ENCODE measurements at regions not wholly inside any gene's neighbourhood (a gene's known extent, or its start where the extent isn't known, plus 50 kb on each side); places are given as distances from the start of the nearest gene placed in this dataset.

GRCh38 chr3:94529816-94530215, 467.0 kb downstream of the NSUN3 start:
- TF ChIP-seq, protein P1, sequence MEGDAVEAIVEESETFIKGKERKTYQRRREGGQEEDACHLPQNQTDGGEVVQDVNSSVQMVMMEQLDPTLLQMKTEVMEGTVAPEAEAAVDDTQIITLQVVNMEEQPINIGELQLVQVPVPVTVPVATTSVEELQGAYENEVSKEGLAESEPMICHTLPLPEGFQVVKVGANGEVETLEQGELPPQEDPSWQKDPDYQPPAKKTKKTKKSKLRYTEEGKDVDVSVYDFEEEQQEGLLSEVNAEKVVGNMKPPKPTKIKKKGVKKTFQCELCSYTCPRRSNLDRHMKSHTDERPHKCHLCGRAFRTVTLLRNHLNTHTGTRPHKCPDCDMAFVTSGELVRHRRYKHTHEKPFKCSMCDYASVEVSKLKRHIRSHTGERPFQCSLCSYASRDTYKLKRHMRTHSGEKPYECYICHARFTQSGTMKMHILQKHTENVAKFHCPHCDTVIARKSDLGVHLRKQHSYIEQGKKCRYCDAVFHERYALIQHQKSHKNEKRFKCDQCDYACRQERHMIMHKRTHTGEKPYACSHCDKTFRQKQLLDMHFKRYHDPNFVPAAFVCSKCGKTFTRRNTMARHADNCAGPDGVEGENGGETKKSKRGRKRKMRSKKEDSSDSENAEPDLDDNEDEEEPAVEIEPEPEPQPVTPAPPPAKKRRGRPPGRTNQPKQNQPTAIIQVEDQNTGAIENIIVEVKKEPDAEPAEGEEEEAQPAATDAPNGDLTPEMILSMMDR (IDR thresholded peaks at IDR 0.05) = no peak
- TF ChIP-seq POLR2A (IDR thresholded peaks at IDR 0.05) = no peak
